AG09319 (cell line): ENCODE measurements at regions not wholly inside any gene's neighbourhood (a gene's known extent, or its start where the extent isn't known, plus 50 kb on each side); places are given as distances from the start of the nearest gene placed in this dataset.

ENCODE experiments used
- DNase-seq: peaks from one replicate; pipeline ENCODE4 v3.0.0-alpha.2; 2010; ENCODE audit warnings: low read depth; ENCODE audit errors: extremely low read depth
- CTCF ChIP-seq: IDR thresholded peaks from 2 replicates; pipeline ENCODE4 v1.5.1; 2011; ENCODE audit warnings: low read depth, mild to moderate bottlenecking, inconsistent platforms, low read length, moderate library complexity

GRCh38 chr11:37511425-37511933 is 913.4 kb upstream of the RAG2 start:
- no peak for TF ChIP-seq CTCF
- no peak for DNase-seq

DNA sequence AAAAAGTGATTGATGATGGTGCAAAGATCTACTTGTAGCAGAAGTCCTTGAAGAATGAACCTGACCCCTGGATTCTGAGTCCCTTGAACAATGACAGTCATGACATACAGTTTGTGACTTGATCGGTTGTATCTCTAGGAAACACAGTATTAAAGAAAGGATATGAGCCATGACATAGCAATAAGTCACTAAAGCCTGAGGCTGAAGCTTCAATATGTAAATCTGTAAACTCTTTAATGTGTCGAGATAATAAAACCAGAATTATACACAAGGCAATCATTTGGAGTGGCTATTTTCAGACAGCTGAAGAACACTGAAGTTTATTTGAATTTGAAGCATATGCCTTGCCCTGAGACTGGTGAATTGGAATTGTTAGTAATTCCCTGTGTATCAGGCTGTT is 911.5 kb upstream of the RAG2 start:
- TF ChIP-seq CTCF, result no peak
- no peak for DNase-seq

GRCh38 chr11:37506531-37506930 is 908.5 kb upstream of the RAG2 start:
- DNase-seq, result no peak
- TF ChIP-seq CTCF, result no peak

DNA sequence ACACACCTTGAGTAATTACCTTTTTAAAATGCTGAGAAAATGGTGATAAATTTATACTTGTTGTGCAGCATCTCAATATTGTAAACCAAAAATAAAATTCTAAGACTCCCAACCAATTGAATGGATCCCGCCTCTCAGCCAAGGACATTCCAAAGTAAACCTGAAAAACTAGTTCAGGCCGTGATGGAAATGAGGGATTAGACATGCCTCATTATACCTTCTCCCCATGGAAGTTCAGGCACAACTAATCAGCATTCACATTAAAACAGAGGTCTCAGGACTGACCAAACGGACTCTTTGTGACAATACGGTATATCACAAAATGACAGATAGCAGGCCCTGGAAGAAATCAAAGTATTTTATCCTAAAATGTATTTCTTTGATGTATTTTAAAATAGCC is 907.4 kb upstream of the RAG2 start:
- no peak for DNase-seq
- TF ChIP-seq CTCF, result no peak

GRCh38 chr11:37504921-37505320 is 906.9 kb upstream of the RAG2 start:
- no peak for TF ChIP-seq CTCF
- no peak for DNase-seq

DNA sequence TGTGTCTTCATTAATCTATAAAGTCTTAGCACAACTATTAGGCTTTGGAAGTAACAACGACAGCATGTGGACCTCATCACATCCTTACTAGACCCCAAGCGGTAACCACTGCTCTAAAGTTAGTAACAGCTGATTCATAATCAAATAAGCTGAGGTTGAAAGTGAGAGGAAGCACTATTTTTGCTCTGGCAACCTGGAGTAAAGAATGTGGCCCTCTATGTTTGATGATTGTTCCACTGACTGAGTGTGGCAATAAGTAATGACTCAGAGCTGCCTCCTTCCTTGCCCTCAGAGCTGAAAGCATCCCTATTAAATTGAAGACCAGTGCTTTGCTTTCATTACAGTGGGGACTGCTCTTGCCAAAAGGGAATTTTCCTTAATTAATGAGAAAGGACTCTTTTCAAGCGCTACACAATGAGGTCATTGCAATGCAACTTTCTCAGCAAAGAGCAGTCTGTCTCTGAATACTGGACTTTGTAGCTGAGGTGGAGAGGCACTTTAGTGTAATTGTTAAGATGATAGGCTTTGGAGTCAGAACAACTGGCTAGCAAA is 906.1 kb upstream of the RAG2 start:
- TF ChIP-seq CTCF, result no peak
- DNase-seq, result no peak

GRCh38 chr11:37503411-37504059 is 905.5 kb upstream of the RAG2 start:
- no peak for TF ChIP-seq CTCF
- no peak for DNase-seq
